Liver (tissue), 8 donors: ENCODE measurements at regions not wholly inside any gene's neighbourhood (a gene's known extent, or its start where the extent isn't known, plus 50 kb on each side); places are given as distances from the start of the nearest gene placed in this dataset.

Experiments used
- DNase-seq: peaks from one replicate; pipeline ENCODE4 v3.0.0-alpha.2; 2017; ENCODE audit warnings: low spot score
- H3K27ac ChIP-seq, 2 donors: one replicate each; pipeline ENCODE4 v1.7.0; 2013; ENCODE audit warnings: inconsistent platforms in 2 of 2, low read length in 2 of 2, control low read depth in 1 of 2, low read depth in 1 of 2, mild to moderate bottlenecking in 1 of 2
- H3K27me3 ChIP-seq, 4 donors: one replicate each; pipeline versions ENCODE4 v1.6.1 to v1.7.0; 2013; ENCODE audit warnings: low read length in 3 of 4, inconsistent platforms in 1 of 4, mild to moderate bottlenecking in 1 of 4, moderate library complexity in 1 of 4; ENCODE audit not compliant: control insufficient read depth in 4 of 4, insufficient read depth in 4 of 4
- H3K36me3 ChIP-seq, 4 donors: one replicate each; pipeline versions ENCODE4 v1.6.1 to v1.7.0; 2013; ENCODE audit warnings: low read length in 3 of 4, mild to moderate bottlenecking in 3 of 4, low read depth in 1 of 4, moderate library complexity in 1 of 4; ENCODE audit not compliant: control insufficient read depth in 4 of 4, insufficient read depth in 3 of 4
- H3K4me1 ChIP-seq, 4 donors: one replicate each; pipeline versions ENCODE4 v1.6.1 to v1.7.0; 2013; ENCODE audit warnings: low read length in 3 of 4, mild to moderate bottlenecking in 3 of 4, moderate library complexity in 1 of 4; ENCODE audit not compliant: control insufficient read depth in 4 of 4, insufficient read depth in 4 of 4
- H3K4me3 ChIP-seq, 3 donors: one replicate each; pipeline versions ENCODE4 v1.6.1 to v1.7.0; 2013; ENCODE audit warnings: low read length in 3 of 3, control low read depth in 1 of 3, low read depth in 1 of 3, mild to moderate bottlenecking in 1 of 3
- H3K9ac ChIP-seq, 2 donors: one replicate each; pipeline ENCODE4 v1.7.0; 2013; ENCODE audit warnings: low read length in 2 of 2, mild to moderate bottlenecking in 2 of 2, moderate library complexity in 2 of 2, control low read depth in 1 of 2, low read depth in 1 of 2
- H3K9me3 ChIP-seq, 4 donors: one replicate each; pipeline versions ENCODE4 v1.6.1 to v1.7.0; 2013; ENCODE audit warnings: low read length in 3 of 4; ENCODE audit not compliant: control insufficient read depth in 4 of 4
- ATF3 ChIP-seq: IDR thresholded peaks from 2 replicates; pipeline ENCODE4 v1.6.1; 2016; ENCODE audit warnings: antibody characterized with exemption
- CTCF ChIP-seq: fragments of 150-350 bp; IDR thresholded peaks from 2 replicates; pipeline ENCODE4 v1.5.1; 2017; ENCODE audit warnings: improper control_type of control experiment, low read depth, low read length; ENCODE audit not compliant: missing input control
- EGR1 ChIP-seq, 2 donors: IDR thresholded peaks; 2 replicates each; pipeline ENCODE4 v1.6.1; 2016 to 2018; ENCODE audit warnings: antibody characterized with exemption in 2 of 2, low read depth in 2 of 2
- FOXA1 ChIP-seq: IDR thresholded peaks from 2 replicates; pipeline ENCODE4 v1.6.1; 2016; ENCODE audit warnings: antibody characterized with exemption
- FOXA2 ChIP-seq: IDR thresholded peaks from 2 replicates; pipeline ENCODE4 v1.6.1; 2016; ENCODE audit warnings: antibody characterized with exemption
- GABPA ChIP-seq, 2 donors: IDR thresholded peaks in 1 of 2; conservative IDR thresholded peaks in 1 of 2; 2 replicates each; pipeline ENCODE4 v1.6.1; 2016; ENCODE audit warnings: antibody characterized with exemption in 2 of 2, mild to moderate bottlenecking in 1 of 2, moderate library complexity in 1 of 2
- HNF4A ChIP-seq, 2 donors: conservative IDR thresholded peaks; 2 replicates each; pipeline ENCODE4 v1.6.1; 2016; ENCODE audit warnings: antibody characterized with exemption in 2 of 2, mild to moderate bottlenecking in 2 of 2
- HNF4G ChIP-seq: IDR thresholded peaks from 2 replicates; pipeline ENCODE4 v1.6.1; 2016; ENCODE audit warnings: antibody characterized with exemption
- JUND ChIP-seq, 2 donors: IDR thresholded peaks; 2 replicates each; pipeline ENCODE4 v1.6.1; 2016; ENCODE audit warnings: antibody characterized with exemption in 2 of 2
- MAX ChIP-seq: IDR thresholded peaks from 2 replicates; pipeline ENCODE4 v1.6.1; 2016; ENCODE audit warnings: antibody characterized with exemption
- NR2F2 ChIP-seq: IDR thresholded peaks from 2 replicates; pipeline ENCODE4 v1.6.1; 2016; ENCODE audit warnings: antibody characterized with exemption
- REST ChIP-seq: IDR thresholded peaks from 2 replicates; pipeline ENCODE4 v1.6.1; 2016; ENCODE audit warnings: antibody characterized with exemption, mild to moderate bottlenecking
- RXRA ChIP-seq, 2 donors: IDR thresholded peaks; 2 replicates each; pipeline ENCODE4 v1.6.1; 2017 to 2018; ENCODE audit warnings: antibody characterized with exemption in 2 of 2, mild to moderate bottlenecking in 1 of 2
- SP1 ChIP-seq: IDR thresholded peaks from 2 replicates; pipeline ENCODE4 v1.6.1; 2018; ENCODE audit warnings: antibody characterized with exemption, mild to moderate bottlenecking
- TAF1 ChIP-seq: conservative IDR thresholded peaks from 2 replicates; pipeline ENCODE4 v1.6.1; 2016; ENCODE audit warnings: antibody characterized with exemption, mild to moderate bottlenecking
- YY1 ChIP-seq: IDR thresholded peaks from 2 replicates; pipeline ENCODE4 v1.6.1; 2016; ENCODE audit warnings: antibody characterized with exemption, mild to moderate bottlenecking
- ZBTB33 ChIP-seq: IDR thresholded peaks from 2 replicates; pipeline ENCODE4 v1.6.1; 2016; ENCODE audit warnings: antibody characterized with exemption
- WGBS: extraction: QIAGEN DNeasy Blood & Tissue Kit; methylation state at CpG from one replicate; pipeline ENCODE4 v1.1.7; 2013; 5-methylcytosine and 5-hydroxymethylcytosine counted together
- donor health status: healthy.
- donor health status: healthy.
- donor health status: healthy.
- donor health status: healthy.
- donor health status: healthy.

GRCh38 chr14:29197557-29197956 is 431.0 kb downstream of the FOXG1 start:
- Histone ChIP-seq H3K27ac (no peak overlapping the region), H3K4me3 (no peak overlapping the region), H3K9ac (no peak overlapping the region), H3K9me3 (no peaks in the 10 kb centered on the region), H3K4me1 (no peaks in the 10 kb centered on the region), H3K27me3 (no peaks in the 10 kb centered on the region), H3K36me3 (no peaks in the 10 kb centered on the region)
- no peak for TF ChIP-seq FOXA1
- TF ChIP-seq SP1, result no peak
- TF ChIP-seq GABPA (IDR thresholded peaks at IDR 0.05 in 1 of 2, conservative IDR thresholded peaks at IDR 0.05 in 1 of 2), result no peak
- no peak for TF ChIP-seq JUND (IDR thresholded peaks at IDR 0.05)
- TF ChIP-seq HNF4A (conservative IDR thresholded peaks at IDR 0.05), result no peak
- no peak for TF ChIP-seq YY1
- TF ChIP-seq FOXA2, result no peak
- no peak for TF ChIP-seq HNF4G
- TF ChIP-seq ATF3, result no peak
- TF ChIP-seq CTCF, result no peak
- TF ChIP-seq EGR1 (IDR thresholded peaks at IDR 0.05; ENCODE audit: low read depth in 2 of 2), result no peak
- TF ChIP-seq RXRA (IDR thresholded peaks at IDR 0.05), result no peak
- TF ChIP-seq REST, result no peak
- TF ChIP-seq MAX, result no peak
- WGBS, result 78% methylated on average over 1 of the region's 1 CpG
- no peak for DNase-seq

- WGBS, result 80% methylated on average over 2 of the region's 2 CpGs
These were observed 439.1 kb downstream of the FOXG1 start for GRCh38 chr14:29205658-29206057.

More at GRCh38 chr14:29205658-29206057, 439.1 kb downstream of the FOXG1 start:
- H3K4me1 ChIP-seq, result no peaks in the 10 kb centered on the region
- DNase-seq, result no peak
- no peak for TF ChIP-seq REST
- no peak for TF ChIP-seq SP1
- TF ChIP-seq FOXA2, result no peak
- TF ChIP-seq JUND (IDR thresholded peaks at IDR 0.05), result no peak
- TF ChIP-seq ZBTB33, result no peak
- TF ChIP-seq HNF4A (conservative IDR thresholded peaks at IDR 0.05), result no peak
- TF ChIP-seq NR2F2, result no peak
- no peak for TF ChIP-seq TAF1
- TF ChIP-seq RXRA (IDR thresholded peaks at IDR 0.05), result no peak
- no peak for TF ChIP-seq ATF3
- no peak for TF ChIP-seq CTCF
- no peak for TF ChIP-seq FOXA1
- no peak for TF ChIP-seq HNF4G
- no peak for TF ChIP-seq MAX
- TF ChIP-seq YY1, result no peak
- no peak overlapping the region for H3K9ac ChIP-seq
- H3K27me3 ChIP-seq, result no peaks in the 10 kb centered on the region
- no peak overlapping the region for H3K4me3 ChIP-seq
- H3K36me3 ChIP-seq, result no peaks in the 10 kb centered on the region
- H3K9me3 ChIP-seq, result no peaks in the 10 kb centered on the region
- H3K27ac ChIP-seq, result no peak overlapping the region
